ENCODE measurements at regions not wholly inside any gene's neighbourhood (a gene's known extent, or its start where the extent isn't known, plus 50 kb on each side); places are given as distances from the start of the nearest gene placed in this dataset.

GRCh38 chr11:26843539-26843938 lies 121.7 kb upstream of the SLC5A12 start:
- TF ChIP-seq POLR2A (IDR thresholded peaks at IDR 0.05) (no peak), CTCF (IDR thresholded peaks at IDR 0.05) (no peak)

All from heart left ventricle (tissue), 13 donors.